HUES64 (cell line): ENCODE measurements at regions not wholly inside any gene's neighbourhood (a gene's known extent, or its start where the extent isn't known, plus 50 kb on each side); places are given as distances from the start of the nearest gene placed in this dataset.

Experiments
- H3K27ac ChIP-seq: 2 replicates; pipeline ENCODE4 v1.7.0; 2013; ENCODE audit warnings: low read depth, low read length, inconsistent platforms
- H3K27me3 ChIP-seq: 2 replicates; pipeline ENCODE4 v1.6.1; 2013; ENCODE audit warnings: mild to moderate bottlenecking, low read length; ENCODE audit not compliant: insufficient read depth
- H3K36me3 ChIP-seq: 2 replicates; pipeline ENCODE4 v1.6.1; 2013; ENCODE audit warnings: mild to moderate bottlenecking, low read length; ENCODE audit not compliant: insufficient read depth
- H3K4me1 ChIP-seq: 2 replicates; pipeline ENCODE4 v1.6.1; 2013; ENCODE audit warnings: mild to moderate bottlenecking, low read length, moderate library complexity; ENCODE audit not compliant: insufficient read depth
- H3K4me3 ChIP-seq: 2 replicates; pipeline ENCODE4 v1.5.1; 2013; ENCODE audit warnings: mild to moderate bottlenecking, low read length, moderate library complexity
- H3K9ac ChIP-seq: 2 replicates; pipeline ENCODE4 v1.6.1; 2013; ENCODE audit warnings: mild to moderate bottlenecking, low read depth, low read length
- H3K9me3 ChIP-seq: 2 replicates; pipeline ENCODE4 v1.6.1; 2013; ENCODE audit warnings: low read depth, low read length; ENCODE audit not compliant: insufficient read depth
- WGBS: fragments of 150-250, 120-280 bp; methylation state at CpG from one replicate; pipeline ENCODE4 v1.1.7; 2013; ENCODE audit warnings: missing lambda C conversion rate; 5-methylcytosine and 5-hydroxymethylcytosine counted together

- H3K4me3 ChIP-seq = no peak overlapping the region
- H3K27me3 ChIP-seq = no peaks in the 10 kb centered on the region
- H3K27ac ChIP-seq = no peak overlapping the region
- H3K36me3 ChIP-seq = no peaks in the 10 kb centered on the region
- no peak overlapping the region for H3K9ac ChIP-seq
- H3K9me3 ChIP-seq = no peaks in the 10 kb centered on the region
- peaks cover 5% of the 10 kb centered on the region; the same call in 1 of the 2 replicates for H3K4me1 ChIP-seq
- 95% methylated on average over 8 of the region's 8 CpGs for WGBS
These were observed 168.3 kb downstream of the RNF152 start for GRCh38 chr18:61724532-61724931.

DNA sequence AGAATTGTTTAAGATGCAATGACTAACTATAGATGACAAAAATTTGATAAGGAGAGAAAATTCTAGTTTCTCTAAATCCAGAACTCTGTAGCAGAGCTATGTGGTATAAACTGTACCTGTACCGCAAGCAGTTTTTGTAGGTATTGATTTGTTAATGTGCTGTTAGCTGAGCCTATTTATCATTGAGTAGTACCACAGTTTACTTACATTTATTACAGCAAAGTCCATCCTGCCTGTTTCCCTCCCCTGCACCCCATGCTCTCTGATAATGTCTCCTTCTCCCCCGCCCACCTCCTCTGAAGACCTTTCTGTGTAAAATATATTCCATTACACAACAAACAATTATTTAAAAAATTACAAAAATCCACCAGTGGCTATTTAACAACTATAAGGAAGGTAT lies 170.6 kb downstream of the RNF152 start:
- WGBS = 88% methylated on average over 2 of the region's 2 CpGs
- Histone ChIP-seq H3K4me3 (no peak overlapping the region), H3K27me3 (no peaks in the 10 kb centered on the region)

DNA sequence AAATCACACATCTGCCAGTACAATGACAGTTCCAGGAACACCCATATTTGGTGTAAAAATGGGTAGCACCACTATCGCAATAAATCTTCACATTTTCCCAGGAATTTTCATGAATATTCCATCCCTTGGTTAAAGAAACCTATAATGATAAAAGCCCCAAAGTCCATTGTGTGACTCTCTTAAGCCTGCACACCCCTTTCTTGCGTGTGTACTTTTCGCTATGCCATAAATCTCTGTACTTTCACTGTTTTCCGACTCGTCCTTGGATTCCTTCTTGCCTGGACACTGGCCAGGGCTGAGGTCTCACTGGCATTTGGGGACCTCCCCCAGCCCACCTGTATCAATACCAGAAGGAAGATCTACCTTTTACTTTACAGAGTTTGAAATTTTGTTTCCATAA lies 172.3 kb downstream of the RNF152 start:
- Histone ChIP-seq H3K4me1 (peaks cover 13% of the 10 kb centered on the region), H3K9me3 (no peaks in the 10 kb centered on the region), H3K27me3 (no peaks in the 10 kb centered on the region), H3K9ac (no peak overlapping the region), H3K4me3 (no peak overlapping the region), H3K36me3 (no peaks in the 10 kb centered on the region), H3K27ac (no peak overlapping the region)
- WGBS = 97% methylated on average over 5 of the region's 5 CpGs

More for the DNA sequence above, 170.6 kb downstream of the RNF152 start:
- H3K9ac ChIP-seq = no peak overlapping the region
- peaks cover 13% of the 10 kb centered on the region for H3K4me1 ChIP-seq
- H3K9me3 ChIP-seq = no peaks in the 10 kb centered on the region
- H3K36me3 ChIP-seq = no peaks in the 10 kb centered on the region
- no peak overlapping the region for H3K27ac ChIP-seq

DNA sequence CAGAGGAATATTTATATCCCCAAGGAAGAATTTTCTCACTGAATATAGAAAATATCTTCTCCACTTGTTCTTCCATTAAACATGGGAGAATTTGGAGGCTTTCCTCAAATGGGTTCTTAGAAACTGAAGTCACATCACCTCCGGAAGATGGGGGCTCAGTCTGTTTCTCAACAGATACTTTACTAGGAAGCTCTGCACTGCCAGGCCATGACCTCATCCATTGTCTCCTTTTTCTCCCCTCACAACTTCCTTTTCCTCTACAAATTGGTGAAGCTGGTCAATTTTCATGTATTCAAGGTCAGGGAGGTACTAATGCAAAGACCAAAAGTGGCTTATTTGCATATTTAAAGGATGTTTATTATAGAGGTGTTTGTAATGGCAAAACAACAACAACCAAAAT lies 173.1 kb downstream of the RNF152 start:
- 97% methylated on average over 1 of the region's 1 CpG for WGBS
- Histone ChIP-seq H3K27ac (no peak overlapping the region), H3K36me3 (no peaks in the 10 kb centered on the region), H3K4me3 (no peak overlapping the region), H3K27me3 (no peaks in the 10 kb centered on the region), H3K4me1 (peaks cover 13% of the 10 kb centered on the region), H3K9me3 (no peaks in the 10 kb centered on the region), H3K9ac (no peak overlapping the region)

- no peaks in the 10 kb centered on the region for H3K36me3 ChIP-seq
- no peaks in the 10 kb centered on the region for H3K27me3 ChIP-seq
- peaks cover 13% of the 10 kb centered on the region for H3K4me1 ChIP-seq
- no peak overlapping the region for H3K9ac ChIP-seq
- WGBS = 65% methylated on average over 3 of the region's 3 CpGs
- no peak overlapping the region for H3K4me3 ChIP-seq
- H3K9me3 ChIP-seq = no peaks in the 10 kb centered on the region
- no peak overlapping the region for H3K27ac ChIP-seq
These were observed 173.9 kb downstream of the RNF152 start for GRCh38 chr18:61718944-61719343.

GRCh38 chr18:61714421-61714820 lies 178.4 kb downstream of the RNF152 start:
- Histone ChIP-seq H3K36me3 (no peaks in the 10 kb centered on the region), H3K4me3 (no peak overlapping the region), H3K27me3 (no peaks in the 10 kb centered on the region), H3K9ac (no peak overlapping the region), H3K9me3 (peaks cover 4% of the 10 kb centered on the region; the same call in 1 of the 2 replicates), H3K27ac (no peak overlapping the region), H3K4me1 (peaks cover 7% of the 10 kb centered on the region)
- WGBS = 92% methylated on average over 1 of the region's 1 CpG

GRCh38 chr18:61713502-61713901 lies 179.3 kb downstream of the RNF152 start:
- Histone ChIP-seq H3K4me1 (no peaks in the 10 kb centered on the region), H3K36me3 (no peaks in the 10 kb centered on the region), H3K27me3 (peaks cover 4% of the 10 kb centered on the region; the same call in 1 of the 2 replicates), H3K27ac (no peak overlapping the region), H3K4me3 (no peak overlapping the region), H3K9me3 (peaks cover 4% of the 10 kb centered on the region; the same call in 1 of the 2 replicates), H3K9ac (no peak overlapping the region)

DNA sequence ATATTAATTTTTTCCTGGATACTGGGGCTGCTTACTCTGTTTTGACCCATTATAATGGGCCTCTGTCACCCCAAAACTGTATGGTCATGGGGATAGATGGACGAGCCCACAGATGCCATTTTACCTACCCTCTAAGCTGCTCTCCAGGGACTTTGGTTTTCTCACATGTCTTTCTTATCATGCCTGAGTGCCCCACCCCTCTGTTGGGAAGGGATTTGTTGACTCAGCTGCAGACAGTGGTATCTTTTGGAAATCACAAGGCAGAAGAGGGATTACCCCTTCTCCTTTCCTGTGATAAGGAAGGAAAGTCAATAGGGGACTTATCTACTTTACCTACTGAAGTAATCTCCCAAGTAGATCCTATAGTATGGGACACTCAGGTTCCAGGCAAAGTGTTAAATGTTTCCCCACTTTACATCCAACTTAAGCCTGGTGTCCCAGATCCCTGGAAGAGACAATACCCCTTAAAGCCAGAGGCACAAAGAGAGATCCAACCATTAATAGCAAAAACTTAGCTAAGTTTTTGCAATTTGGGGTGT lies 182.7 kb downstream of the RNF152 start:
- no peak overlapping the region for H3K4me3 ChIP-seq
- peaks cover 7% of the 10 kb centered on the region for H3K4me1 ChIP-seq
- peaks cover 4% of the 10 kb centered on the region; the same call in 1 of the 2 replicates for H3K9me3 ChIP-seq
- 100% methylated on average over 1 of the region's 1 CpG for WGBS
- peaks cover 13% of the 10 kb centered on the region for H3K27me3 ChIP-seq
- H3K27ac ChIP-seq = no peak overlapping the region
- no peak overlapping the region for H3K9ac ChIP-seq
- H3K36me3 ChIP-seq = no peaks in the 10 kb centered on the region

DNA sequence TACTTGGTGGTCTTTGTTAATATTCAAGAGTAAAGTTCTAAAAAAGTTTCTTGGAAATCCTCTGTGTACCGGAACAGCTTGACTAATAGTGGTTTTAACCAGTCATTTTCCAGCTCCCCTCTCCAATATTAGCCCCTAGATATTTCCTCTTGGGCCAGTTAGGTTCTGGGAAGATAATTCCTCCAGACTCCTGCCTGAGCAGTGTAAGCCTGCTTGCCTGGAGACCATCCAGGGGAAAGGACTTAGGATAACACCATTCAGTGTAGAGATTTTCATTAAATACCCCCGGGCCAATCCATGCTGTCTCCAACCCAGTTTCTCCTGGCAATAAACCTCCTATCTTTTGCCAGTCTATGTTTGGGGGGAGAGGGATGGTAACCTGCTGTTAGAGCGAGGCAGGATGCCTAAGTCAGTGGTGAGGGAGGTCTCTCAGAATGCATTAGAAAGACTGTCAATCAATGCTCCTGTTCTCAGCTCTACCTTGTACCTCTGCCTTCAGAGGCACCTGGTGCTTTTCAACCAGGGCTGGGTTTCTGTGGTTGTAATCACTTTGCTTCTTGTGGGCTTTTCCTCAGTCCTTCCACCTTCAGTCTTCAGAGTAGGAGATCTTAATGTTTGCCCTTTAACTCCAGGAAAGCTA lies 186.4 kb downstream of the RNF152 start:
- H3K4me3 ChIP-seq = no peak overlapping the region
- no peak overlapping the region for H3K27ac ChIP-seq
- no peaks in the 10 kb centered on the region for H3K36me3 ChIP-seq
- 74% methylated on average over 3 of the region's 3 CpGs for WGBS
- peaks cover 13% of the 10 kb centered on the region for H3K27me3 ChIP-seq
- peaks cover 7% of the 10 kb centered on the region for H3K4me1 ChIP-seq
- no peak overlapping the region for H3K9ac ChIP-seq
- peaks cover 4% of the 10 kb centered on the region; the same call in 1 of the 2 replicates for H3K9me3 ChIP-seq

DNA sequence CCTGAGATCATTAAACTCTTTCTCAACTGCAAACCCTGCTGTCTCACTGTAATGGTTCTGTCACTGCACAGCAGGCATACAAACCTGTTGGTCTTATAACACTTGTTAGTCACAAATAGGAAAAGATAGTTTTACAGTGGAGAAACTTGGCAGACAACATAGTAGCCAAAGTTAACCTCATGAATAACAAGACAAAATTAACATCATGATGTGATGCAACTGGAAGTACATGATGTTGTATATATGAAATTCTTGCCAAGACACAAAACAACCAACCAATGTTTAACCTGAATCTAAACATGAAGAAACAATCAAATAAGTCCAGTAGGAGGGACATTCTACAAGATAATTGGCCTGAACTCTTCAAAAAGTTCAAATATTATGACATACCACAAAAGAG lies 189.3 kb downstream of the RNF152 start:
- Histone ChIP-seq H3K27me3 (peaks cover 9% of the 10 kb centered on the region), H3K27ac (no peak overlapping the region), H3K9me3 (no peaks in the 10 kb centered on the region), H3K9ac (no peak overlapping the region), H3K4me3 (no peak overlapping the region), H3K36me3 (no peaks in the 10 kb centered on the region), H3K4me1 (peaks cover 7% of the 10 kb centered on the region)

- Histone ChIP-seq H3K9ac (no peak overlapping the region), H3K4me3 (no peak overlapping the region), H3K27me3 (0 out of 2 replicates have a peak, but pooled peaks cover 3% of the 10 kb centered on the region), H3K4me1 (peaks cover 5% of the 10 kb centered on the region; the same call in 1 of the 2 replicates), H3K9me3 (no peaks in the 10 kb centered on the region), H3K27ac (no peak overlapping the region), H3K36me3 (no peaks in the 10 kb centered on the region)
- 88% methylated on average over 3 of the region's 3 CpGs for WGBS
These were observed 190.8 kb downstream of the RNF152 start for GRCh38 chr18:61702007-61702406.
